22Rv1 (cell line): ENCODE measurements at regions not wholly inside any gene's neighbourhood (a gene's known extent, or its start where the extent isn't known, plus 50 kb on each side); places are given as distances from the start of the nearest gene placed in this dataset.

Source experiments
- H3K27ac ChIP-seq: fragments of 450-650 bp; 2 replicates; pipeline ENCODE4 v1.5.1; 2017
- ZFX ChIP-seq: fragments of 450-650 bp; IDR thresholded peaks from 2 replicates; pipeline ENCODE4 v1.6.1; 2017; ENCODE audit warnings: antibody characterized with exemption, borderline replicate concordance
- TF ChIP-seq, protein P1 (sequence below): fragments of 450-650 bp; IDR thresholded peaks from 2 replicates; pipeline ENCODE4 v1.5.1; 2017; ENCODE audit warnings: mild to moderate bottlenecking

GRCh38 chr14:28083389-28083788 is 683.2 kb upstream of the FOXG1 start:
- H3K27ac ChIP-seq = no peak overlapping the region
- TF ChIP-seq ZFX = no peak
- TF ChIP-seq, protein P1, sequence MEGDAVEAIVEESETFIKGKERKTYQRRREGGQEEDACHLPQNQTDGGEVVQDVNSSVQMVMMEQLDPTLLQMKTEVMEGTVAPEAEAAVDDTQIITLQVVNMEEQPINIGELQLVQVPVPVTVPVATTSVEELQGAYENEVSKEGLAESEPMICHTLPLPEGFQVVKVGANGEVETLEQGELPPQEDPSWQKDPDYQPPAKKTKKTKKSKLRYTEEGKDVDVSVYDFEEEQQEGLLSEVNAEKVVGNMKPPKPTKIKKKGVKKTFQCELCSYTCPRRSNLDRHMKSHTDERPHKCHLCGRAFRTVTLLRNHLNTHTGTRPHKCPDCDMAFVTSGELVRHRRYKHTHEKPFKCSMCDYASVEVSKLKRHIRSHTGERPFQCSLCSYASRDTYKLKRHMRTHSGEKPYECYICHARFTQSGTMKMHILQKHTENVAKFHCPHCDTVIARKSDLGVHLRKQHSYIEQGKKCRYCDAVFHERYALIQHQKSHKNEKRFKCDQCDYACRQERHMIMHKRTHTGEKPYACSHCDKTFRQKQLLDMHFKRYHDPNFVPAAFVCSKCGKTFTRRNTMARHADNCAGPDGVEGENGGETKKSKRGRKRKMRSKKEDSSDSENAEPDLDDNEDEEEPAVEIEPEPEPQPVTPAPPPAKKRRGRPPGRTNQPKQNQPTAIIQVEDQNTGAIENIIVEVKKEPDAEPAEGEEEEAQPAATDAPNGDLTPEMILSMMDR = no peak

DNA sequence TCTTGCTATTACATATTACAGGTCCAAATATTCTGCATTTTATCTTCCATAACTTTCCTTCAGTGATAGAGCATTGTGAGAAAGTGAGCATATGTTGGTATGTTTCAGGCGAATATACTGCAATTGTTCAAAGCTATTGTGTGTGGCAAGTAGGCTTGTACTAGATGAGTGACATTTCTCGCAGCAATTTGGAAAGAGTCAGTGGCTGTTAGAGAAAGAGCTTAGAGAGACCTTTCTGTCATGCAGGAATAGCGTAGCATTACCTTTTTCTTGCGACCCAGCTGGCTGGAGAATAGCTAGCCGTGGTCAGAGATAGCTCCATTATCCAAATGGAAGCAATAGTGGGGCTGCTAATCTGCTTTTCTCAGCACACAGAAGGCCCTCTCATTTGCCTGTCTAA is 678.5 kb upstream of the FOXG1 start:
- no peak overlapping the region for H3K27ac ChIP-seq
- TF ChIP-seq, protein P1 = no peak
- TF ChIP-seq ZFX = no peak

GRCh38 chr14:28097585-28097984 is 669.0 kb upstream of the FOXG1 start:
- no peak overlapping the region for H3K27ac ChIP-seq
- TF ChIP-seq ZFX = no peak
- TF ChIP-seq, protein P1 = no peak

- TF ChIP-seq ZFX = no peak
- TF ChIP-seq, protein P1 = no peak
- H3K27ac ChIP-seq = no peak overlapping the region
Measured at GRCh38 chr14:28098856-28099255, 667.7 kb upstream of the FOXG1 start.

DNA sequence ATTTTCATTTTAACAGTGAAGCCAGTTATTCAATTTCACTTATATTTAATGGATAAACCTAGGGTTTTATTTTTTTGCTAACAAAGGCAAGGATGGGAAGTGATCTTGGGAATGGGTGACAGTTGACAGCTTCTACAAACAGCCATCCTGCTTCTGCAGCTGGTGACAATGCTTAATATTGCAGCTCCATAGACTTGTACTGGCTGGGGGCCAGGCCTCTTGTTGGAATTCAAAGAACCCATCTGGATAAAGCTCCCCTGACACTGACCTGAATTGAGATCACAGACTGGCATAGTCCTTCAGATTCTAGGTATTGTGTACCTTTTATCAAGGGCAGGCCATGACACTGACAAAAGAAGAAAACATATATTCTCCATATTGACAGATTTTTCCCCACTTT is 664.6 kb upstream of the FOXG1 start:
- H3K27ac ChIP-seq = no peak overlapping the region
- TF ChIP-seq, protein P1 = no peak
- TF ChIP-seq ZFX = no peak

DNA sequence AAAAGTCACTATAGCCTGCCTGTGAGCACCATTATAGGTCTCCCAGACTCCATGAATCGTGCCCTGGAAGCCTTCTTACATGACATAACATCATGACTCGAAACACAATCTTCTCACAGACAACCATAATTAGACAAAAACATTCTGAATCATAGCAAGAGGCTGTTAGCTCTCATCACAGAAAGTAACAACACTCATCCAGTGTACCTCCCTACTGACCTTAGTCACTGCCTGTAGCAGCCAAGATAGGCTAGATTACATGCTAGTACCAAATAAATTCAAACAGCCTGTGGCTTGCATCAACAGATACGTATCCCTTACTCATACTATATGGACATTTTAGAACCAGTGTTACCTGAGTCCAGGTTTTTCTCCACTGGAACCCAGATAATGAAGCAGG is 663.8 kb upstream of the FOXG1 start:
- TF ChIP-seq, protein P1 = no peak
- TF ChIP-seq ZFX = no peak

DNA sequence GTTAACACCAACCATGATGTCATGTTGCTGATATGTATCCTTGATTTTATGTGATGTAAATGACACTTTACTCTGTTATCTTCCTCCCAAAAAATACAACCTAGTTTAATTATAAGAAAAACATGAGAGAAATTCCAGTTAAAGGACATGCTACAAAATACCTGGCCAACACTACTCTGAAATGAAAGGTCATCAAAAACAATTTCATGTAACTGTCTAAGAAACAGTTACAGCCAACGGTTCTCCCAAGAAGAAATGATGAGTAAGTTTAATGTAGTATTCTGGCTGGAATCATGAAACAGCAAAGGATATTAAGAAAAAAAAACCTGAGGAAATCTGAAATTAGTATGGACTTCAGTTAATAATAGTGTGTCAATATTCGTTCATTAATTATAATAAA is 653.3 kb upstream of the FOXG1 start:
- TF ChIP-seq ZFX = no peak
- TF ChIP-seq, protein P1 = no peak
- H3K27ac ChIP-seq = no peak overlapping the region

More for the DNA sequence above, 663.8 kb upstream of the FOXG1 start:
- H3K27ac ChIP-seq = no peak overlapping the region
